ENCODE measurements at regions not wholly inside any gene's neighbourhood (a gene's known extent, or its start where the extent isn't known, plus 50 kb on each side); places are given as distances from the start of the nearest gene placed in this dataset.

- no peaks in the 10 kb centered on the region for H3K36me3 Mint-ChIP-seq
- H3K9me3 Mint-ChIP-seq = peaks cover 8% of the 10 kb centered on the region
- H3K4me1 Mint-ChIP-seq (ENCODE audit: low read depth in 2 of 2) = no peaks in the 10 kb centered on the region
- no peak overlapping the region for H3K4me3 Mint-ChIP-seq
- DNase-seq (ENCODE audit: low spot score) (no peak), ATAC-seq (no peak)
- peaks cover 2 to 28% of the 10 kb centered on the region in 2 donors for H3K27me3 Mint-ChIP-seq
- no peak overlapping the region for H3K27ac Mint-ChIP-seq
Observed at GRCh38 chr16:47965439-47965838, 190.4 kb downstream of the ABCC12 start.

GRCh38 chr16:47958726-47959125, 197.1 kb downstream of the ABCC12 start:
- Mint-ChIP-seq H3K9me3 (no peaks in the 10 kb centered on the region), H3K27me3 (peaks cover 2 to 16% of the 10 kb centered on the region in 2 donors), H3K4me1 (ENCODE audit: low read depth in 2 of 2) (no peaks in the 10 kb centered on the region), H3K36me3 (no peaks in the 10 kb centered on the region), H3K4me3 (no peak overlapping the region), H3K27ac (no peak overlapping the region)
- ATAC-seq (no peak), DNase-seq (ENCODE audit: low spot score) (no peak)

- ATAC-seq (no peak), DNase-seq (ENCODE audit: low spot score) (no peak)
- Mint-ChIP-seq H3K4me1 (ENCODE audit: low read depth in 2 of 2) (no peaks in the 10 kb centered on the region), H3K27ac (no peak overlapping the region), H3K27me3 (peaks cover 2 to 11% of the 10 kb centered on the region in 2 donors), H3K36me3 (no peaks in the 10 kb centered on the region), H3K4me3 (no peak overlapping the region), H3K9me3 (no peaks in the 10 kb centered on the region)
Observed at GRCh38 chr16:47956916-47957315, 198.9 kb downstream of the ABCC12 start.

GRCh38 chr16:47949714-47950113, 206.1 kb downstream of the ABCC12 start:
- H3K27me3 Mint-ChIP-seq = no peaks in the 10 kb centered on the region
- no peaks in the 10 kb centered on the region for H3K36me3 Mint-ChIP-seq
- no peaks in the 10 kb centered on the region for H3K4me1 Mint-ChIP-seq (ENCODE audit: low read depth in 2 of 2)
- H3K27ac Mint-ChIP-seq = no peak overlapping the region
- DNase-seq (ENCODE audit: low spot score) (no peak), ATAC-seq (no peak)
- H3K9me3 Mint-ChIP-seq = no peaks in the 10 kb centered on the region
- H3K4me3 Mint-ChIP-seq = no peak overlapping the region

- H3K9me3 Mint-ChIP-seq = no peaks in the 10 kb centered on the region
- no peaks in the 10 kb centered on the region for H3K36me3 Mint-ChIP-seq
- H3K27me3 Mint-ChIP-seq = no peaks in the 10 kb centered on the region
- no peak overlapping the region for H3K4me3 Mint-ChIP-seq
- no peak overlapping the region for H3K27ac Mint-ChIP-seq
- DNase-seq (ENCODE audit: low spot score) (no peak), ATAC-seq (peak; percentile 11 to 18)
- H3K4me1 Mint-ChIP-seq (ENCODE audit: low read depth in 2 of 2) = no peaks in the 10 kb centered on the region
Observed at GRCh38 chr16:47949276-47949675, 206.5 kb downstream of the ABCC12 start.

- ATAC-seq (no peak), DNase-seq (ENCODE audit: low spot score) (no peak)
- Mint-ChIP-seq H3K27me3 (peaks cover 0 to 1% of the 10 kb centered on the region in 2 donors), H3K9me3 (no peaks in the 10 kb centered on the region), H3K4me3 (no peak overlapping the region), H3K27ac (no peak overlapping the region), H3K36me3 (no peaks in the 10 kb centered on the region), H3K4me1 (ENCODE audit: low read depth in 2 of 2) (no peaks in the 10 kb centered on the region)
Observed at GRCh38 chr16:47947723-47948122, 208.1 kb downstream of the ABCC12 start.

- H3K4me3 Mint-ChIP-seq = no peak overlapping the region
- peaks cover 0 to 13% of the 10 kb centered on the region in 2 donors for H3K27me3 Mint-ChIP-seq
- ATAC-seq (no peak), DNase-seq (ENCODE audit: low spot score) (no peak)
- H3K4me1 Mint-ChIP-seq (ENCODE audit: low read depth in 2 of 2) = no peaks in the 10 kb centered on the region
- H3K27ac Mint-ChIP-seq = no peak overlapping the region
- no peaks in the 10 kb centered on the region for H3K36me3 Mint-ChIP-seq
- no peaks in the 10 kb centered on the region for H3K9me3 Mint-ChIP-seq
Observed at GRCh38 chr16:47946092-47946491, 209.7 kb downstream of the ABCC12 start.

GRCh38 chr16:47944589-47944988, 211.2 kb downstream of the ABCC12 start:
- H3K9me3 Mint-ChIP-seq = no peaks in the 10 kb centered on the region
- no peaks in the 10 kb centered on the region for H3K4me1 Mint-ChIP-seq (ENCODE audit: low read depth in 2 of 2)

GRCh38 chr16:47943235-47943634, 212.6 kb downstream of the ABCC12 start:
- no peak for DNase-seq (ENCODE audit: low spot score)
- H3K4me3 Mint-ChIP-seq = no peak overlapping the region
- H3K9me3 Mint-ChIP-seq = no peaks in the 10 kb centered on the region
- H3K27ac Mint-ChIP-seq = no peak overlapping the region
- no peaks in the 10 kb centered on the region for H3K4me1 Mint-ChIP-seq (ENCODE audit: low read depth in 2 of 2)
- peaks cover 0 to 26% of the 10 kb centered on the region in 2 donors for H3K27me3 Mint-ChIP-seq
- no peaks in the 10 kb centered on the region for H3K36me3 Mint-ChIP-seq
- no peak for ATAC-seq

More at GRCh38 chr16:47944589-47944988, 211.2 kb downstream of the ABCC12 start:
- H3K27ac Mint-ChIP-seq = no peak overlapping the region
- DNase-seq (ENCODE audit: low spot score) = no peak
- no peak overlapping the region for H3K4me3 Mint-ChIP-seq
- H3K36me3 Mint-ChIP-seq = no peaks in the 10 kb centered on the region
- H3K27me3 Mint-ChIP-seq = peaks cover 0 to 22% of the 10 kb centered on the region in 2 donors
- ATAC-seq = no peak

GRCh38 chr16:47940466-47940865, 215.3 kb downstream of the ABCC12 start:
- peaks cover 5% of the 10 kb centered on the region for H3K9me3 Mint-ChIP-seq
- DNase-seq (ENCODE audit: low spot score) (no peak), ATAC-seq (no peak)
- H3K27ac Mint-ChIP-seq = no peak overlapping the region
- H3K4me3 Mint-ChIP-seq = no peak overlapping the region
- no peaks in the 10 kb centered on the region for H3K4me1 Mint-ChIP-seq (ENCODE audit: low read depth in 2 of 2)
- H3K36me3 Mint-ChIP-seq = no peaks in the 10 kb centered on the region
- H3K27me3 Mint-ChIP-seq = peaks cover 0 to 43% of the 10 kb centered on the region in 2 donors

GRCh38 chr16:47939680-47940079, 216.1 kb downstream of the ABCC12 start:
- Mint-ChIP-seq H3K27ac (no peak overlapping the region), H3K4me3 (no peak overlapping the region), H3K9me3 (peaks cover 5% of the 10 kb centered on the region), H3K4me1 (ENCODE audit: low read depth in 2 of 2) (no peaks in the 10 kb centered on the region), H3K36me3 (no peaks in the 10 kb centered on the region), H3K27me3 (peaks cover 0 to 43% of the 10 kb centered on the region in 2 donors)
- no peak for DNase-seq (ENCODE audit: low spot score)
- ATAC-seq = peak in 1 of 2 donors; percentile 20

GRCh38 chr16:47938272-47938671, 217.5 kb downstream of the ABCC12 start:
- ATAC-seq (no peak), DNase-seq (ENCODE audit: low spot score) (no peak)
- H3K4me3 Mint-ChIP-seq = no peak overlapping the region
- H3K9me3 Mint-ChIP-seq = peaks cover 9% of the 10 kb centered on the region
- H3K4me1 Mint-ChIP-seq (ENCODE audit: low read depth in 2 of 2) = no peaks in the 10 kb centered on the region
- H3K36me3 Mint-ChIP-seq = no peaks in the 10 kb centered on the region
- peaks cover 0 to 43% of the 10 kb centered on the region in 2 donors for H3K27me3 Mint-ChIP-seq
- no peak overlapping the region for H3K27ac Mint-ChIP-seq

- H3K4me3 Mint-ChIP-seq = no peak overlapping the region
- no peaks in the 10 kb centered on the region for H3K36me3 Mint-ChIP-seq
- ATAC-seq = no peak
- H3K4me1 Mint-ChIP-seq (ENCODE audit: low read depth in 2 of 2) = no peaks in the 10 kb centered on the region
- peaks cover 8 to 15% of the 10 kb centered on the region in 2 donors for H3K27me3 Mint-ChIP-seq
- H3K27ac Mint-ChIP-seq = no peak overlapping the region
- no peak for DNase-seq (ENCODE audit: low spot score)
- peaks cover 6% of the 10 kb centered on the region for H3K9me3 Mint-ChIP-seq
Observed at GRCh38 chr16:47928008-47928407, 227.8 kb downstream of the ABCC12 start.

GRCh38 chr16:47927330-47927729, 228.5 kb downstream of the ABCC12 start:
- no peak for DNase-seq (ENCODE audit: low spot score)
- no peaks in the 10 kb centered on the region for H3K36me3 Mint-ChIP-seq
- H3K27ac Mint-ChIP-seq = no peak overlapping the region
- no peaks in the 10 kb centered on the region for H3K4me1 Mint-ChIP-seq (ENCODE audit: low read depth in 2 of 2)
- peaks cover 5% of the 10 kb centered on the region for H3K9me3 Mint-ChIP-seq
- no peak for ATAC-seq
- peaks cover 8 to 15% of the 10 kb centered on the region in 2 donors for H3K27me3 Mint-ChIP-seq
- no peak overlapping the region for H3K4me3 Mint-ChIP-seq

- H3K9me3 Mint-ChIP-seq = no peaks in the 10 kb centered on the region
- no peak for DNase-seq (ENCODE audit: low spot score)
- H3K27me3 Mint-ChIP-seq = peaks cover 5 to 10% of the 10 kb centered on the region in 2 donors
- H3K4me1 Mint-ChIP-seq (ENCODE audit: low read depth in 2 of 2) = no peaks in the 10 kb centered on the region
- no peak overlapping the region for H3K4me3 Mint-ChIP-seq
- ATAC-seq = no peak
- no peaks in the 10 kb centered on the region for H3K36me3 Mint-ChIP-seq
- H3K27ac Mint-ChIP-seq = no peak overlapping the region
Observed at GRCh38 chr16:47925811-47926460, 229.9 kb downstream of the ABCC12 start.
